IPS-NIHi7 (cell line): ENCODE measurements at regions not wholly inside any gene's neighbourhood (a gene's known extent, or its start where the extent isn't known, plus 50 kb on each side); places are given as distances from the start of the nearest gene placed in this dataset.
"Not testable (repeated sequence)": the region's sequence is repeated elsewhere in the genome, so short reads cannot be mapped to it uniquely, and the experiment has no call there.

Experiments used
- DNase-seq: peaks from one replicate; pipeline ENCODE4 v3.0.0; 2012; ENCODE audit warnings: mixed read lengths; ENCODE audit errors: extremely low spot score

DNA sequence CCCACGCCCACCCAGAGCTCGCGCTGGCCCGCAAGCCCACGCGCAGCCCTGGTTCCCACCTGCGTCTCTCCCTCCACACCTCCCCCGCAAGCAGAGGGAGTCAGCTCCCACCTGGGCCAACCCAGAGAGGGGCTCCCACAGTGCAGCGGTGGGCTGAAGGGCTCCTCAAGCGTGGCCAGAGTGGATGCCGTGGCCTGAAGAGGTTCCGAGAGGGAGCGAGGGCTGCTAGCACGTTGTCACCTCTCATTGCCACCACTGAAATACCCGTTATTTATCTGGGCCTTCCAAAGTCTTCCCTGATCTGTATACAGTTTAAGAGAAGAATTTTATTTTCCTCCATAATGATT lies 88.3 kb upstream of the MYLIP start:
- DNase-seq: no peak

DNA sequence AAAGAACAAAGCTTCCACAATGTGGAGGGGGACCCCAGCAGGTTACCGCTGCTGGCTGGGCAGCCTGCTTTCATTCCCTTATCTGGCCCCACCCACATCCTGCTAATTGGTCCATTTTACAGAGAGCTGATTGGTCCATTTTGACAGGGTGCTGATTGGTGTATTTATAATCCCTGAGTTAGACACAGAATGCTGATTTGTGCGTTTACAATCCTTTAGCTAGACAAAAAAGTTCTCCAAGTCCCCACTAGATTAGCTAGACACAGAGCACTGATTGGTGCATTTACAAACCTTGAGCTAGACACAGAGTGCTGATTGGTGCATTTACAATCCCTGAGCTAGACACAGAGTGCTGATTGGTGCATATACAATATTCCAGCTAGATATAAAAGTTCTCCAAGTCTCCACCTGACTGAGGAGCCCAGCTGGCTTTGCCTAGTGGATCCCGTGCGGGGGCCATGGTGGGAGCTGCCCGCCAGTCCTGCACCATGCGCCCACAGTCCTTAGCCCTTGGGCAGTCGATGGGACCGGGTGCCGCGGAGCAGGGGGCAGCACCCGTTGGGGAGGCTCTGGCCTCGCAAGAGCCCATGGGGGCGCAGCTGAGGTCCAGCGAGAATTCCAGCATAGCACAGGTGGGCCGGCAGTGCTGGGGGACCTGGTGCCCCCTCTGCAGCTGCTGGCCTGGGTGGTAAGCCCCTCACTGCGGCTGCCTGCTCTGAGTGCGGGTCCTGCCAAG lies 88.8 kb upstream of the MYLIP start:
- DNase-seq: not testable (repeated sequence)

DNA sequence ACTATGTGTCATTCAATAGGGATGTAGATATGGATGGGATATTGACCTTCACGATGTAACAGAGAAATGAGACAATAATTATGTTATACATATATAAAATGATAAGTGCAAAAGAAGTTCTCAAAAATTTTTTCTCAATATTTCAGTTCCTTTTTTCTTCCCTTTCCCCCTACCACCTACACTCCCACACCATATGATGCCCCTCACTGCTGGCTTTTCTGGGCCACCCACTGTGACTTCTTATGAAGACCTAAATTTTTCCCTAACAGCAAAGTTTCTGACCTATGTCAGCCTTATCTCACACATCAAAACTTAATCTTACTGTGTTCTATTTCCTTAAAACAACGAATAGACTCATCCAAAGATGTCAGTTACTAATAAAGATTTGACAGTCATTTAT lies 89.9 kb upstream of the MYLIP start:
- no peak for DNase-seq

DNA sequence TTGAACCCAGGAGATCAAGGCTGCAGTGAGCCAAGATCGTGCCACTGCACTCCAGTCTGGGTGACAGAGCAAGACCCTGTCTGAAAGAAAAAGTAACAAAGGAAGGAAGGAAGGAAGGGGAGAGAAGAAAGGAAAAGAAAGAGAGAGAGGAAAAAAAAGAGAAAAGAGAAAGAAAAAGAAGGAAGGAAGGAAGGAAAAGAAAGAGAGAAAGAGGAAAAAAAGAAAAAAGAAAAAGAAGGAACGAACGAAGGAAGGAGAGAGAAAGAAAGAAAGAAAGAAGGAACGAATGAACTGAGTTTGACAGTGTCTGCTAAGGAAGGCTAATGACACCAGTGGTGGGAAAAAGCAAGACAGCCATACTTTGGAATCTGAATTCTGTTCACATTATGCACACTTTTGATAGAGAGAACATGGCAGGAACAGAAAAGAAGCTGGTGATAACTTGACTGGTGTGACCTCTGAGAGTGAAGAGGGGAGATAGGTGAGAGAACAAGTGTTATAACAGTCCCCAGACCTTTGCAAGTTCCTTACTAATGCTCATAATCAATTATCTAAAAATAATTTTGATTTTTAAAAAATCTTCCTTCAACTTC lies 93.3 kb upstream of the MYLIP start:
- DNase-seq: no peak

DNA sequence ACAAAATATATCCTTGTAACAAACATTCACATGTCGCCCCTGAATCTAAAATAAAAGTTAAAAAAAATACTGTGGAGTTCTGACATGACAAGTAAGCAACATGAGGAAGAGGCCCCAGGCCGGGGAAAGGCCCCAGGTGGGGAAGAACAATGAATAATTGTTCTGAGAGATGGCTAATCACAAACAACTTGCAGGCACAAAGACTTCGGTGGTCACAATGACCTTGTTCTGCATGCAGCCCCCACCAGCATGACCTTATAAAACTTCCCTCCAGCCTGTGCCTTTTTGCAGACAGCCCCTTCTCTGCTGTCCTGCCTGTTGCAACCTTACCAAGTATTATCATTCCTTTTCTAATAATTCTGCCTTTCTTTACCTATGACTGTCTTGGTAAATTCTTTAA lies 95.7 kb upstream of the MYLIP start:
- no peak for DNase-seq

DNA sequence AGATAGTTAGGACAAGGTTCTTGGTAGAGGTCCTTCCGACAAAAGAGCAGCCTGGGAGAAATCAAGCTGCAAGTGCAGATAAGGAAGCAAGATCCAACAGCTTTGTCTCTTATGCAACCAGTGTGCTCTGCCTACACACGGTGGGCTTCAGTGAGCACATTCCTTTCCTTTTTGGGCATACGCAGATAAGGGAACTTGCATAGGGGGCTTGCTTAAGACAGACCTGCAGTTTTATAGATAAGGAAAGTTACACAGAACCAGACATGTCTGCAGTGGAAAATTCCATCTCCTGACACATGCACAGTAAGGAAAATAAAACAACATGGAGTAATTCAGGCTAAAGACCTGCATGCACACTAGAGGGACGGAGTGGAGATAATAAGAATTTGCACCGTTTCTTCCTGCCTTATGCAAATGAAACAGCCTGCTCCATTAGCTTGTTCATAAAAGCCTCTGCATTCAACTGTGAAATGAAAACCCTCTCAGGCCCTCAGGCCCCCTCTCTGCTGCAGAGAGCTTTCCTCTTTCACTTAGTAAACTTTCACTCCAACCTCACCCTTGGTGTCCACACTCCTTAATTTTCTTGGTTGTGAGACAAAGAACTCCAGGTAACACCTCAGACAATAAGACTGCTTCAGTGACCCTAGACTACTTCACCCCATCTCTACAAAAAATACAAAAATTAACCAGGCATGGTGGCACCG lies 97.5 kb upstream of the MYLIP start:
- no peak for DNase-seq

- DNase-seq: no peak
These were observed 99.9 kb upstream of the MYLIP start for GRCh38 chr6:16028966-16029365.

GRCh38 chr6:16020259-16020658 lies 108.6 kb upstream of the MYLIP start:
- no peak for DNase-seq

- DNase-seq: no peak
These were observed 109.4 kb upstream of the MYLIP start for GRCh38 chr6:16019462-16019861.

GRCh38 chr6:16018626-16019025 lies 110.3 kb upstream of the MYLIP start:
- DNase-seq: no peak

- DNase-seq: not testable (repeated sequence)
These were observed 114.6 kb upstream of the MYLIP start for GRCh38 chr6:16014325-16014724.

DNA sequence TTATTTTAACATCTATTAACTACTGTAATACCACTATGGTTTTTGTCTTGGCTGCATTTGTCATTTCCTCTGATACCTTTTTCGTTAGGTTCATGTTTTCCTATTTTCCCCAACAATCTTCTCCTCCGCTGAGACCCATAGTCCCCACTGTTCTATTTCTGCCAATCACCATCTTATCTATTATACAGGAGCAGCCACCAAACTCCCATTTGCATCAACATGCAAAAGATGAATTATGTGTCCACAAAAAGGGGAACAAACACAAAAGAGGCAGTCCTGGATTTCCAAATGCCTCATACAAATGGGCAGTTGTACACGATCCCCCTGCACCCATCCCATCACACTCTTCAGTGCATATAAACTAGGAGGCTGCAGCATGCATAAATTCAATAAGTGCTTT lies 121.7 kb upstream of the MYLIP start:
- DNase-seq: no peak

GRCh38 chr6:16006681-16007080 lies 122.2 kb upstream of the MYLIP start:
- DNase-seq: no peak

GRCh38 chr6:16004934-16005679 lies 123.8 kb upstream of the MYLIP start:
- no peak for DNase-seq

DNA sequence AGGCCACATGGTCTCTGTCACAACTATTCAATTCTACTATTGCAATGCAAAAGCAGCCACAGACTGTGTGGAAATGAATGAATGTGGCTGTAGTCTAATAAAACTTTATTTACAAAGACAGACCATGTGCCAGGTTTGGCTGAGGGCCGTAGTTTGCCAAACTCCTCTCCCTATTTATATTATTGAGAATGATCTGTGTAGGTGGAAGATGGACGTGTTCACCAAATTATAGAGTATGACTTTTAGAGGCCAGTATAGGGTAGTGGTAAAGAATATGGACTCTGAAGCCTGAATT lies 125.7 kb upstream of the MYLIP start:
- no peak for DNase-seq

DNA sequence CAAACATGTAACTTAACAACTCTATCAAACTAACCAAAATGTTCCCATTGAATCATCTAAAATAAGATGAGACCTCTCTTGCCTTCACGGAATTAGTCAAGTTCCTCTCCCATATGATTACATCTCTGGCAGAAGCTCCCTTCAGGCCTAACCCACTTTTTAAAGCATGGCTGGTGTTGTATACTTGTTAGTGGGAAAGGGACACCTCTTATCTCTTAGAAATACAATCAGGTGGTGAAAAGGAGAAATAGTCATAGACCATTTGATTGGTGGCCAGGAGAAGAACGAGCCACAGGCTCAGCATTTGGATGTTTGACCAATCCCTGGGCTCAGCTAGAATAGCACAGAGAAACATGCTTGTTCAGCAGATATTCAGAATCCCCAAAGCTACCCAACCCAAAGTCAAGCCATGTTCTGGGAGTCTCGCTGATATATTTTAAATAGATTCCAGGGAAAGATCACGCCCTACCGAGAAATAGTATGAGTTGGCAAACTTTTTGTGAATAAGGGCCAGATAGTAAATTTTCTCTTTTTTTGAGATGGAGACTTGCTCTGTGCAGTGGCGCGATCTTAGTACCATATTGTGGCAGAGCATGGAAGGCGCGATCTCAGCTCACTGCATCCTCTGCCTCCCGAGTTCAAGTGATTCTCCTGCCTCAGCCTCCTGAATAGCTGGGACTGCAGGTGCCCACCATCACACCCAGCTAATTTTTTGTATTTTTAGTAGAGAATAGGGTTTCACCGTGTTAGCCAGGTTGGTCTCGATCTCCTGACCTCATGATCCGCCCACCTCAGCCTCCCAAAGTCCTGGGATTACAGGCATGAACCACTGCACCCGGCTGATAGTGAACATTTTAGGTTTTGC lies 126.3 kb upstream of the MYLIP start:
- DNase-seq: no peak

DNA sequence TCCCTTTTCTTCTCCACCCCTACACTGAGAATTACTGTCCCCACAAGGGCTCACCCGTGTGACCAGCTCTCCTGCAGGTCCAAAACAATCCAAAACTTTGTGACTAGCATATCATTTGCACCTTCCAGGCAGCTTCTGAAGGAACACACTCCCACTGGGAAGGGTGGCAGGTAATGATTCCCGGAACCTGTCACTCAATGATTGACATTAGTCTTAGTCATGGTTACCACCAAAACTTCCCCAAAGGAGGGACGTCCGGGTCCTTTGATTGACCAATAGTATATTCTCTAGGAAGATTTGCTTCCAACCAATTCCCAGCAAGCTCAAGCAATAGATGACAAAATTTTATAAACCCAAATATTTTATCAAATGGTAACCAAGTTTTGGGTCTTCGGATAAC lies 127.7 kb upstream of the MYLIP start:
- DNase-seq: no peak

GRCh38 chr6:15999201-15999600 lies 129.7 kb upstream of the MYLIP start:
- no peak for DNase-seq

DNA sequence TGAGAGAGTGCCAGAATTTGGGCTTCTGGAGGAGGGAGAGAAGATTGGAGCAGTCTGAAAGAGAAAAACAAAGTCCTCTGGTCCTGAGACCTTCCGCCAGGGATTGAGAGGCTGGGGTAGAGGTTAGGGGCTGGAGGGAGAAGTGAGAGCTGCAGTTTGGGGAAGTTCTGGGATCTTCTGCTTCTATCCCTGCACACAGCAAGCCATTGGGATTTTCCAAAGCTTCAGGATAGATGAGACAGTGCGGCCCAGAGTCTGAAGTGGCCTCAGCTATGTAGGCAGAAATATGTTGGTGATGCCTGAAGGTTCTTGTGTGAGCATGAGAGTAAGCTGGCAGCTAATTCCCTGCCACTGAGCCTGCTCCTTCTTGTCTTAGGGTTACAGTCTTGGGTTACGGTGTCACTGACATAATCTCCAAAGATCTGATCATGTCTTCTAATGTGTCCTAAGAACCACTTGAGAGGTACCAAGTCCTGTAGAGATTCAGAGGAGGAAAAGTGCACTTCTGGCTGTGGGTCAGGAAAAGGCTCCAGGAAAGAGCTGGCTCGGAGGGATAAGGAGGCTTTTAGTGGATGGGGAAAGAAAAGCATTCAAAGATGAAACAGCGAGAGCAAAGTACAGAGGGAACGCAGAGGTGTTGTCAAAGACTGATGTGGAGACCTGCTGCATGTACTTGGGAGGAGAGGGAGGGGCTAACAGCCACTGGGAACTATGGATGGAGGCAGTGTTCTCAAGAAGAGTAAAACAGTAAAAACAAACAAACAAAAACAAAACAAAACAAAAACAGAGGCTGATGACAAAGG lies 131.1 kb upstream of the MYLIP start:
- no peak for DNase-seq

DNA sequence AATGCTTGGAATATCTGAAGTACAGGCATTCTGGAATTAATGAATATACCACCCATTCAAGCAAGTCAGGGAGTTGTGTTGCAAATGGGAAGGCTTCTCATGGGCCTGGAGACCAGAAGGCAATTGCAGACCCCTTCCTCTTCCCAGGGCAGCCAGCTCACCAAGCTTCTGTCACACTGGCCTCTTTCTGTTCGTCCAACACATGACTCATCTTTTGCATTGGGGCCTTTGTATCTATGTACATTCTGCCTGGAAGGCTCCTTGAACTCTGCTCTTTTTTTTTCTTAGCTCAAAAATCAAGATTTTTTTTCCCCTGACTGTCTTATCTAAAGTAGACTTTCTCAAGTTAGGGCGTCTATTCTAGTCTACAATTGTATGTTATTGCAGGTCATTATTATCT lies 132.9 kb upstream of the MYLIP start:
- no peak for DNase-seq

- no peak for DNase-seq
These were observed 133.4 kb upstream of the MYLIP start for GRCh38 chr6:15995493-15995892.
